DND-41 (cell line): ENCODE measurements at regions not wholly inside any gene's neighbourhood (a gene's known extent, or its start where the extent isn't known, plus 50 kb on each side); places are given as distances from the start of the nearest gene placed in this dataset.

Source experiments
- EZH2 ChIP-seq: IDR thresholded peaks from 3 replicates; pipeline ENCODE4 v1.6.1; 2012; ENCODE audit warnings: borderline replicate concordance, low read depth, mild to moderate bottlenecking, moderate library complexity, low read length, inconsistent platforms; ENCODE audit not compliant: severe bottlenecking
- TF ChIP-seq, protein P1 (sequence below): IDR thresholded peaks from 2 replicates; pipeline ENCODE4 v1.5.1; 2012; ENCODE audit warnings: borderline replicate concordance, low read length, moderate library complexity, mild to moderate bottlenecking; ENCODE audit not compliant: poor library complexity, severe bottlenecking; ENCODE audit errors: extremely low read depth

DNA sequence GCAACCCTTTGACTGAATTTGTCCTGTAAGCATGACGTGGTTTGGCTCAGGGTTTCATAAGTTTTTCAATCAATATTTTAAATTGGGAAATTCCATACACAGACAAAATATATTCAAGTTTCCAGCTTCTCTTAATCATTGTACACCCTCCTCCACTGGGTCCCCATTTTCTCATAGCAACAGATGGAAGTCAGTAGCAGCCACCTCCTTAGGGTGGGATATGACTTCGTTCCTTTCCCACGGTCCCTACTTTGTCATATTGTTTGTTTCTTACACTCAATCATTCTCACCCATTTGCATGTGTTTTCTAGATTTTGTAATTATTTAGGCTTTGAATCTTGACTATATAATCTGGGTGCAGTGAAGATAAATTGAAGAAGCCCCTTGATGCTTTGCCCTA is 664.5 kb upstream of the IGFBP7 start:
- TF ChIP-seq, protein P1, sequence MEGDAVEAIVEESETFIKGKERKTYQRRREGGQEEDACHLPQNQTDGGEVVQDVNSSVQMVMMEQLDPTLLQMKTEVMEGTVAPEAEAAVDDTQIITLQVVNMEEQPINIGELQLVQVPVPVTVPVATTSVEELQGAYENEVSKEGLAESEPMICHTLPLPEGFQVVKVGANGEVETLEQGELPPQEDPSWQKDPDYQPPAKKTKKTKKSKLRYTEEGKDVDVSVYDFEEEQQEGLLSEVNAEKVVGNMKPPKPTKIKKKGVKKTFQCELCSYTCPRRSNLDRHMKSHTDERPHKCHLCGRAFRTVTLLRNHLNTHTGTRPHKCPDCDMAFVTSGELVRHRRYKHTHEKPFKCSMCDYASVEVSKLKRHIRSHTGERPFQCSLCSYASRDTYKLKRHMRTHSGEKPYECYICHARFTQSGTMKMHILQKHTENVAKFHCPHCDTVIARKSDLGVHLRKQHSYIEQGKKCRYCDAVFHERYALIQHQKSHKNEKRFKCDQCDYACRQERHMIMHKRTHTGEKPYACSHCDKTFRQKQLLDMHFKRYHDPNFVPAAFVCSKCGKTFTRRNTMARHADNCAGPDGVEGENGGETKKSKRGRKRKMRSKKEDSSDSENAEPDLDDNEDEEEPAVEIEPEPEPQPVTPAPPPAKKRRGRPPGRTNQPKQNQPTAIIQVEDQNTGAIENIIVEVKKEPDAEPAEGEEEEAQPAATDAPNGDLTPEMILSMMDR: no peak
- no peak for TF ChIP-seq EZH2
